GM23338 (cell line): ENCODE measurements at regions not wholly inside any gene's neighbourhood (a gene's known extent, or its start where the extent isn't known, plus 50 kb on each side); places are given as distances from the start of the nearest gene placed in this dataset.

Source experiments
- ATAC-seq: fragments of 200-7000 bp; cut with Tn5 transposase; 3 replicates; pipeline ENCODE4 v1.9.1; 2020
- DNase-seq: peaks from one replicate; pipeline ENCODE4 v3.0.0-alpha.2; 2015; ENCODE audit warnings: low spot score
- H2AFZ ChIP-seq: fragments of 200-600 bp; sonication (generic); 2 replicates; pipeline ENCODE4 v1.8.0; 2016; ENCODE audit warnings: antibody characterized with exemption, mild to moderate bottlenecking, moderate library complexity
- H3F3A ChIP-seq: fragments of 200-600 bp; sonication (generic); replicated peaks from 2 replicates; pipeline ENCODE4 v1.8.0; 2017; ENCODE audit warnings: antibody characterized with exemption, mixed run types, low read depth
- H3K27ac ChIP-seq: fragments of 200-600 bp; sonication (generic); 2 replicates; pipeline ENCODE4 v1.6.1; 2016; ENCODE audit warnings: low read depth
- H3K27me3 ChIP-seq: fragments of 200-600 bp; sonication (generic); 2 replicates; pipeline ENCODE4 v1.8.0; 2016; ENCODE audit warnings: mild to moderate bottlenecking, mixed run types, moderate library complexity; ENCODE audit not compliant: insufficient read depth
- H3K36me3 ChIP-seq: fragments of 200-600 bp; sonication (generic); 2 replicates; pipeline ENCODE4 v1.8.0; 2016; ENCODE audit warnings: mild to moderate bottlenecking; ENCODE audit not compliant: insufficient read depth
- H3K4me1 ChIP-seq: fragments of 200-600 bp; sonication (generic); 2 replicates; pipeline ENCODE4 v1.8.0; 2016; ENCODE audit warnings: mild to moderate bottlenecking, moderate library complexity; ENCODE audit not compliant: insufficient read depth
- H3K4me2 ChIP-seq: fragments of 200-600 bp; sonication (generic); 2 replicates; pipeline ENCODE4 v1.7.1; 2017; ENCODE audit warnings: mixed run types
- H3K4me3 ChIP-seq: fragments of 200-600 bp; sonication (generic); 2 replicates; pipeline ENCODE4 v1.6.1; 2016; ENCODE audit warnings: mixed run types
- H3K79me2 ChIP-seq: fragments of 200-600 bp; sonication (generic); replicated peaks from 2 replicates; pipeline ENCODE4 v1.8.0; 2017; ENCODE audit warnings: mild to moderate bottlenecking; ENCODE audit not compliant: insufficient read depth
- H3K9me2 ChIP-seq: fragments of 200-600 bp; sonication (generic); 2 replicates; pipeline ENCODE4 v1.8.0; 2017; ENCODE audit not compliant: insufficient read depth
- H4K20me1 ChIP-seq: fragments of 200-600 bp; sonication (generic); replicated peaks from 2 replicates; pipeline ENCODE4 v1.8.0; 2017; ENCODE audit warnings: mild to moderate bottlenecking; ENCODE audit not compliant: insufficient read depth
- H3K27ac Mint-ChIP-seq: 2 replicates; pipeline ENCODE4 v1.8.0; 2020; ENCODE audit warnings: inconsistent platforms, mild to moderate bottlenecking, moderate library complexity, mixed read lengths
- H3K27me3 Mint-ChIP-seq: 3 replicates; pipeline ENCODE4 v1.8.0; 2022; ENCODE audit warnings: low read depth, mild to moderate bottlenecking, moderate library complexity, mixed read lengths, inconsistent platforms; ENCODE audit not compliant: insufficient read depth, poor library complexity
- H3K36me3 Mint-ChIP-seq: 3 replicates; pipeline ENCODE4 v1.8.0; 2021; ENCODE audit warnings: low read depth, mild to moderate bottlenecking, inconsistent platforms, moderate library complexity, mixed read lengths
- H3K4me1 Mint-ChIP-seq: 3 replicates; pipeline ENCODE4 v1.8.0; 2020; ENCODE audit warnings: mild to moderate bottlenecking, inconsistent platforms, mixed read lengths
- H3K4me3 Mint-ChIP-seq: 3 replicates; pipeline ENCODE4 v1.8.0; 2021; ENCODE audit warnings: moderate library complexity, mild to moderate bottlenecking, inconsistent platforms, mixed read lengths
- H3K9me3 Mint-ChIP-seq: 3 replicates; pipeline ENCODE4 v1.8.0; 2020; ENCODE audit warnings: moderate library complexity, mild to moderate bottlenecking, inconsistent platforms, mixed read lengths
- ETS1 ChIP-seq: IDR thresholded peaks from 2 replicates; pipeline ENCODE4 v1.6.1; 2016; ENCODE audit warnings: antibody characterized with exemption
- JUNB ChIP-seq: IDR thresholded peaks from one replicate; pipeline ENCODE4 v1.6.1; 2016; ENCODE audit warnings: antibody characterized with exemption; ENCODE audit not compliant: unreplicated experiment
- STAT1 ChIP-seq: IDR thresholded peaks from one replicate; pipeline ENCODE4 v1.6.1; 2016; ENCODE audit warnings: antibody characterized with exemption; ENCODE audit not compliant: unreplicated experiment
- ZNF114 ChIP-seq: fragments of 250-450 bp; sonication (Bioruptor Pico); IDR thresholded peaks from 2 replicates; pipeline ENCODE4 v1.5.0; 2020; ENCODE audit warnings: mild to moderate bottlenecking, moderate library complexity
- ZNF331 ChIP-seq: fragments of 250-450 bp; sonication (Bioruptor Pico); IDR thresholded peaks from 2 replicates; pipeline ENCODE4 v1.5.0; 2020; ENCODE audit warnings: low read depth, mild to moderate bottlenecking, moderate library complexity
- ZNF462 ChIP-seq: fragments of 250-450 bp; sonication (Bioruptor Pico); IDR thresholded peaks from 2 replicates; pipeline ENCODE4 v1.5.0; 2020; ENCODE audit warnings: mild to moderate bottlenecking, moderate library complexity
- TF ChIP-seq, protein P1 (sequence below), 2 experiments: fragments of 200-600 bp in 1 of 2; sonication (generic) in 1 of 2; conservative IDR thresholded peaks; 2 replicates each; pipeline versions ENCODE4 v1.5.1 to v1.6.1; 2016 to 2017; ENCODE audit warnings: antibody characterized with exemption in 2 of 2, low read depth in 2 of 2, mild to moderate bottlenecking in 2 of 2, moderate library complexity in 1 of 2
- TF ChIP-seq, protein P2 (sequence below): IDR thresholded peaks from one replicate; pipeline ENCODE4 v1.6.1; 2018; ENCODE audit warnings: antibody characterized with exemption; ENCODE audit not compliant: unreplicated experiment

DNA sequence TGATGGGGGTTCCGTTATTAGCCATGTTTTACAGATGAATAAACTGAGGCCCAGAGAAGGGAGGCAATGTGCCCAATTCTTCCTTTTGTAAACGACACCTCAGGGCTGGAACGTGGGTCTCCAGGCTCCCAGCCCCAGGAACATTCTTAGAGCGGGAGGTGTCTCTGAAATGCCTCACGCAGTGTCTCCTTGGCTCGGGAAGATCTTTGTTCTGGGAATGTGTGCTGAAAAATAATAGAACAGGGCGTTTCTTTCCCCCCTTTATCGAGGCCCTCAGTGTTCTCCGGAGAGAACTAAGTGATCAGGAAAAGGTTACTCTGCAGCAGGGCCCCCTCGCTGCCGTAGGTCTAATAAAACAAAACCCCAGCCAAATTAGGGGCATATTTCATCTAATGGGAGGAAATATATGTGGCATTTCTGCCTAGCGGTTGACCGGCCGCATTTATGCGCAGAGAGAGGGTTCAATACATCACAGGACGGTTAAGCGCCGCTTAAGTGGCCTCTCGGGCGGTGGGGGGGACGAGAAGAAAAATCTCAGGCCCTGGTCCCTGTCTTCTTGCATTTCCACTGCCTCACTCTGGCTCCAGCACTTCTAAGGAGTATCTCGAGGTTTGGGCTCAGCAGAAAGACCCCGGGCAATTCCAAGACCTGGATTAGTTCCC is 564.3 kb downstream of the MN1 start:
- H3F3A ChIP-seq = no peaks in the 10 kb centered on the region
- Mint-ChIP-seq H3K9me3 (no peaks in the 10 kb centered on the region), H3K27me3 (peaks cover 5% of the 10 kb centered on the region), H3K36me3 (no peaks in the 10 kb centered on the region), H3K27ac (no peak overlapping the region), H3K4me1 (peaks cover 6% of the 10 kb centered on the region), H3K4me3 (no peak overlapping the region)
- no peak overlapping the region for H3K4me3 ChIP-seq
- no peaks in the 10 kb centered on the region for H3K9me2 ChIP-seq
- no peaks in the 10 kb centered on the region for H3K27me3 ChIP-seq
- H3K27ac ChIP-seq = no peak overlapping the region
- H3K36me3 ChIP-seq = no peaks in the 10 kb centered on the region
- H3K4me1 ChIP-seq = no peaks in the 10 kb centered on the region
- DNase-seq (no peak), ATAC-seq (no peak)
- no peak overlapping the region for H3K4me2 ChIP-seq
- 0 out of 2 replicates have a peak overlapping the region, but pooled peaks have one; percentile 32 for H2AFZ ChIP-seq
- H3K79me2 ChIP-seq = no peaks in the 10 kb centered on the region
- TF ChIP-seq, protein P1, sequence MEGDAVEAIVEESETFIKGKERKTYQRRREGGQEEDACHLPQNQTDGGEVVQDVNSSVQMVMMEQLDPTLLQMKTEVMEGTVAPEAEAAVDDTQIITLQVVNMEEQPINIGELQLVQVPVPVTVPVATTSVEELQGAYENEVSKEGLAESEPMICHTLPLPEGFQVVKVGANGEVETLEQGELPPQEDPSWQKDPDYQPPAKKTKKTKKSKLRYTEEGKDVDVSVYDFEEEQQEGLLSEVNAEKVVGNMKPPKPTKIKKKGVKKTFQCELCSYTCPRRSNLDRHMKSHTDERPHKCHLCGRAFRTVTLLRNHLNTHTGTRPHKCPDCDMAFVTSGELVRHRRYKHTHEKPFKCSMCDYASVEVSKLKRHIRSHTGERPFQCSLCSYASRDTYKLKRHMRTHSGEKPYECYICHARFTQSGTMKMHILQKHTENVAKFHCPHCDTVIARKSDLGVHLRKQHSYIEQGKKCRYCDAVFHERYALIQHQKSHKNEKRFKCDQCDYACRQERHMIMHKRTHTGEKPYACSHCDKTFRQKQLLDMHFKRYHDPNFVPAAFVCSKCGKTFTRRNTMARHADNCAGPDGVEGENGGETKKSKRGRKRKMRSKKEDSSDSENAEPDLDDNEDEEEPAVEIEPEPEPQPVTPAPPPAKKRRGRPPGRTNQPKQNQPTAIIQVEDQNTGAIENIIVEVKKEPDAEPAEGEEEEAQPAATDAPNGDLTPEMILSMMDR (conservative IDR thresholded peaks at IDR 0.05; ENCODE audit: low read depth in 2 of 2) = no peak
- TF ChIP-seq STAT1 (no peak), JUNB (no peak)
- no peaks in the 10 kb centered on the region for H4K20me1 ChIP-seq

DNA sequence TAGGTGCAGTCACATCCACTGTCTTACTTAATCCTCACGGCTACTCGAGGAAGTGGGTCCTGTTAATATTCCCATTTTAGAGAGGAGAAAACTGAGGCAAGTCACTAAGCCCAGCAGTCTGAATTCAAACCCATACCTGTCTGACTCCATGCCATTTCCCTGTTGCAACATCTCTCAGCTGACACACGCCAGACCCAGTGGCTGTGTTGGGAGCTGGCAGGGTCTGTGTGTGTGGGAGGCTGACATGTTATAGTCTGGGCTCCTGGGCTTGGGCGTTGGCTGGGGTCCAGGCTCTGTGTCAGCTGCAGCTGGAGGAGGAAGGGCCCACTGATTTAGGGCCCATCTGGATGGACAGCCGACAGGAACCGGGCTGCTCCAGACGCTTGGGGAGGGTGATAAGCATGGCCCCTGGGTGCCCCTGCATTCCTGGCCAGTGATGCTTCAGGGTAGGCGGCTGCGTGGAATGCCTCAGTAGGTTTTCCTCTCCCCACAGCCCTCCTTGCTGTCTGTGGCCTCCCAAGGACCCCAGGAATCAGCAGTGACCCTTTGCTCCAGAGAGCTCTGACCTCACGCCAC is 562.5 kb downstream of the MN1 start:
- peaks cover 5% of the 10 kb centered on the region for H3K27me3 Mint-ChIP-seq
- Histone ChIP-seq H3K79me2 (no peaks in the 10 kb centered on the region), H3K4me2 (no peak overlapping the region), H4K20me1 (no peaks in the 10 kb centered on the region), H2AFZ (no peak overlapping the region), H3F3A (no peaks in the 10 kb centered on the region), H3K27ac (no peak overlapping the region), H3K4me1 (no peaks in the 10 kb centered on the region), H3K27me3 (no peaks in the 10 kb centered on the region), H3K9me2 (no peaks in the 10 kb centered on the region), H3K4me3 (no peak overlapping the region), H3K36me3 (no peaks in the 10 kb centered on the region)
- H3K27ac Mint-ChIP-seq = no peak overlapping the region
- no peak for ATAC-seq
- H3K9me3 Mint-ChIP-seq = no peaks in the 10 kb centered on the region
- peaks cover 6% of the 10 kb centered on the region for H3K4me1 Mint-ChIP-seq
- no peak for DNase-seq
- no peaks in the 10 kb centered on the region for H3K36me3 Mint-ChIP-seq
- H3K4me3 Mint-ChIP-seq = no peak overlapping the region
- TF ChIP-seq STAT1 (no peak), ZNF114 (CRISPR knock-in tag) (no peak), ETS1 (no peak), ZNF462 (CRISPR knock-in tag) (no peak), JUNB (no peak), ZNF331 (CRISPR knock-in tag) (no peak)
- TF ChIP-seq, protein P2, sequence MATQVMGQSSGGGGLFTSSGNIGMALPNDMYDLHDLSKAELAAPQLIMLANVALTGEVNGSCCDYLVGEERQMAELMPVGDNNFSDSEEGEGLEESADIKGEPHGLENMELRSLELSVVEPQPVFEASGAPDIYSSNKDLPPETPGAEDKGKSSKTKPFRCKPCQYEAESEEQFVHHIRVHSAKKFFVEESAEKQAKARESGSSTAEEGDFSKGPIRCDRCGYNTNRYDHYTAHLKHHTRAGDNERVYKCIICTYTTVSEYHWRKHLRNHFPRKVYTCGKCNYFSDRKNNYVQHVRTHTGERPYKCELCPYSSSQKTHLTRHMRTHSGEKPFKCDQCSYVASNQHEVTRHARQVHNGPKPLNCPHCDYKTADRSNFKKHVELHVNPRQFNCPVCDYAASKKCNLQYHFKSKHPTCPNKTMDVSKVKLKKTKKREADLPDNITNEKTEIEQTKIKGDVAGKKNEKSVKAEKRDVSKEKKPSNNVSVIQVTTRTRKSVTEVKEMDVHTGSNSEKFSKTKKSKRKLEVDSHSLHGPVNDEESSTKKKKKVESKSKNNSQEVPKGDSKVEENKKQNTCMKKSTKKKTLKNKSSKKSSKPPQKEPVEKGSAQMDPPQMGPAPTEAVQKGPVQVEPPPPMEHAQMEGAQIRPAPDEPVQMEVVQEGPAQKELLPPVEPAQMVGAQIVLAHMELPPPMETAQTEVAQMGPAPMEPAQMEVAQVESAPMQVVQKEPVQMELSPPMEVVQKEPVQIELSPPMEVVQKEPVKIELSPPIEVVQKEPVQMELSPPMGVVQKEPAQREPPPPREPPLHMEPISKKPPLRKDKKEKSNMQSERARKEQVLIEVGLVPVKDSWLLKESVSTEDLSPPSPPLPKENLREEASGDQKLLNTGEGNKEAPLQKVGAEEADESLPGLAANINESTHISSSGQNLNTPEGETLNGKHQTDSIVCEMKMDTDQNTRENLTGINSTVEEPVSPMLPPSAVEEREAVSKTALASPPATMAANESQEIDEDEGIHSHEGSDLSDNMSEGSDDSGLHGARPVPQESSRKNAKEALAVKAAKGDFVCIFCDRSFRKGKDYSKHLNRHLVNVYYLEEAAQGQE = no peak
